ENCODE measurements at regions not wholly inside any gene's neighbourhood (a gene's known extent, or its start where the extent isn't known, plus 50 kb on each side); places are given as distances from the start of the nearest gene placed in this dataset.

- no peak for ATAC-seq (replicated peaks in 1 of 2)
- peaks cover 0 to 3% of the 10 kb centered on the region in 2 donors for H3K9me3 Mint-ChIP-seq
- H3K4me1 Mint-ChIP-seq (ENCODE audit: low read depth): no peaks in the 10 kb centered on the region
Measured at GRCh38 chr1:30506291-30507015, 216.9 kb downstream of the MATN1 start.

DNA sequence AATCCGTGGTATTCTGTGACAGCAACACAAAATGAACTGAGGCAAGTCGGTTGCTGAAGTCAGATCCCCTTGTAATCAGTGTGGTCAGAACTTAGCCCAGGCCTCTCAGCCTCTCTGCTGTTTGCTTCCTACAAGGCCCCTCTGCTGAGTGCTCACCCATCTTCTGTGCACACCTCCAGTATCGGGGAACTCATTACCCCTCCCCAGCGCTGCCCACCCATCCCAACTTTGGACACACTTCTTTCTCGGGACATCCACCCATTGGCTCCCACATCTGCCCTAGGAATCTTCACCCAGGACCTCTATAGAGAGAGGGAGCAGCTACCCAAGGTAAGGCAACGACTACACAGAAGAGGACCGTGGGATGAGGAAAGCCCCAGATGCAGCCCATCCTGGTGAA is 217.5 kb downstream of the MATN1 start:
- H3K27ac Mint-ChIP-seq: no peak overlapping the region

More at GRCh38 chr1:30506291-30507015, 216.9 kb downstream of the MATN1 start:
- Mint-ChIP-seq H3K4me3 (no peak overlapping the region), H3K36me3 (ENCODE audit: insufficient read depth in 2 of 2) (peaks cover 0 to 4% of the 10 kb centered on the region in 2 donors), H3K27me3 (ENCODE audit: low read depth) (peaks cover 19% of the 10 kb centered on the region), H3K27ac (no peak overlapping the region)
- DNase-seq: no peak

GRCh38 chr1:30492451-30492850 is 230.9 kb downstream of the MATN1 start:
- ATAC-seq (replicated peaks in 1 of 2): no peak
- peaks cover 0 to 2% of the 10 kb centered on the region in 2 donors for H3K36me3 Mint-ChIP-seq (ENCODE audit: insufficient read depth in 2 of 2)

More for the DNA sequence above, 217.5 kb downstream of the MATN1 start:
- DNase-seq (no peak), ATAC-seq (replicated peaks in 1 of 2) (no peak)
- peaks cover 19% of the 10 kb centered on the region for H3K27me3 Mint-ChIP-seq (ENCODE audit: low read depth)
- H3K4me3 Mint-ChIP-seq: no peak overlapping the region
- H3K4me1 Mint-ChIP-seq (ENCODE audit: low read depth): no peaks in the 10 kb centered on the region
- peaks cover 1 to 5% of the 10 kb centered on the region in 2 donors for H3K9me3 Mint-ChIP-seq
- H3K36me3 Mint-ChIP-seq (ENCODE audit: insufficient read depth in 2 of 2): peaks cover 0 to 4% of the 10 kb centered on the region in 2 donors

GRCh38 chr1:30491831-30492230 is 231.6 kb downstream of the MATN1 start:
- H3K27me3 Mint-ChIP-seq (ENCODE audit: low read depth): no peaks in the 10 kb centered on the region
- no peak for ATAC-seq (replicated peaks in 1 of 2)
- no peak overlapping the region for H3K27ac Mint-ChIP-seq
- H3K9me3 Mint-ChIP-seq: peaks cover 4 to 7% of the 10 kb centered on the region in 2 donors
- H3K4me3 Mint-ChIP-seq: no peak overlapping the region
- H3K36me3 Mint-ChIP-seq (ENCODE audit: insufficient read depth in 2 of 2): peaks cover 0 to 2% of the 10 kb centered on the region in 2 donors
- H3K4me1 Mint-ChIP-seq (ENCODE audit: low read depth): no peaks in the 10 kb centered on the region
- no peak for DNase-seq

More at GRCh38 chr1:30492451-30492850, 230.9 kb downstream of the MATN1 start:
- no peak for DNase-seq
- no peaks in the 10 kb centered on the region for H3K4me1 Mint-ChIP-seq (ENCODE audit: low read depth)
- H3K27me3 Mint-ChIP-seq (ENCODE audit: low read depth): no peaks in the 10 kb centered on the region
- no peak overlapping the region for H3K4me3 Mint-ChIP-seq
- peaks cover 4 to 7% of the 10 kb centered on the region in 2 donors for H3K9me3 Mint-ChIP-seq
- H3K27ac Mint-ChIP-seq: no peak overlapping the region

- H3K27me3 Mint-ChIP-seq (ENCODE audit: low read depth): no peaks in the 10 kb centered on the region
- peaks cover 3 to 4% of the 10 kb centered on the region in 2 donors for H3K9me3 Mint-ChIP-seq
Measured at GRCh38 chr1:30490554-30491053, 232.8 kb downstream of the MATN1 start.

DNA sequence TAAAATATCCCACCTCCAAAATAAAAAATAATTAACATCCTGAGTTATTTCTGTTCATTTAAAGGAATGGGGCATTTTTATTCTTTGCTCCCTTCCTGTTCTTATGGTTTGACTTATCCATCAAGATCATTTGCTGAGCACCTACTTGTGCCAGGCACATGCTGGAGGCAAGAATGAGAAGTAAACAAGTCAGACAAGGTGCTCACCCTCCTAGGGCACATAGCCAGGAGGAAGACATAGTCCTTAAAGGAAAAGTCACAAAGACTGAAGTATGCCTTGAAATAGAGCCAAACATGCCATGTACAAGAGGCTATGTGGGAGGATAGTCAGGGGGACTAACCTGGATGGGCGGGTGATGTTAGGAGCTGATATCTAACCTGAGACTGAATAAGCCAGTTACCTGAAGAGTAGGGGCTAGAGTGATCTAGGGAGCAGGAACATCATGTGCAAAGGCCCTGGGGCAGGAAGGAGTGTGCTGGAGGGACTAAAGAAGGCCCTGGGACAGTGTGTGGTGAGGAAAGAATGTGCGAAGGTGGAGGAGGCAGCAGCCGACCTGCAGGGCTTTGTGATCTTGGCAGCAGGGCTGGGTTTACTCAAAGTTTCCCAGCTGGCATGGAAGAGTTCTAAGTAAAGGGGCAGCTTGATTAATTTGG is 233.5 kb downstream of the MATN1 start:
- H3K36me3 Mint-ChIP-seq (ENCODE audit: insufficient read depth in 2 of 2): no peaks in the 10 kb centered on the region
- ATAC-seq (replicated peaks in 1 of 2) (no peak), DNase-seq (no peak)
- no peaks in the 10 kb centered on the region for H3K4me1 Mint-ChIP-seq (ENCODE audit: low read depth)
- no peak overlapping the region for H3K27ac Mint-ChIP-seq
- H3K27me3 Mint-ChIP-seq (ENCODE audit: low read depth): no peaks in the 10 kb centered on the region
- no peak overlapping the region for H3K4me3 Mint-ChIP-seq
- H3K9me3 Mint-ChIP-seq: peaks cover 2 to 3% of the 10 kb centered on the region in 2 donors

More at GRCh38 chr1:30490554-30491053, 232.8 kb downstream of the MATN1 start:
- ATAC-seq (replicated peaks in 1 of 2) (no peak), DNase-seq (no peak)
- H3K4me1 Mint-ChIP-seq (ENCODE audit: low read depth): no peaks in the 10 kb centered on the region
- H3K36me3 Mint-ChIP-seq (ENCODE audit: insufficient read depth in 2 of 2): no peaks in the 10 kb centered on the region
- H3K4me3 Mint-ChIP-seq: no peak overlapping the region
- H3K27ac Mint-ChIP-seq: no peak overlapping the region

GRCh38 chr1:30488324-30488913 is 235.0 kb downstream of the MATN1 start:
- Mint-ChIP-seq H3K4me3 (no peak overlapping the region), H3K9me3 (peaks cover 0 to 1% of the 10 kb centered on the region in 2 donors), H3K36me3 (ENCODE audit: insufficient read depth in 2 of 2) (no peaks in the 10 kb centered on the region), H3K27me3 (ENCODE audit: low read depth) (no peaks in the 10 kb centered on the region), H3K4me1 (ENCODE audit: low read depth) (no peaks in the 10 kb centered on the region), H3K27ac (no peak overlapping the region)
- DNase-seq (no peak), ATAC-seq (replicated peaks in 1 of 2) (no peak)

- Mint-ChIP-seq H3K4me1 (ENCODE audit: low read depth) (no peaks in the 10 kb centered on the region), H3K27me3 (ENCODE audit: low read depth) (no peaks in the 10 kb centered on the region), H3K36me3 (ENCODE audit: insufficient read depth in 2 of 2) (peaks cover 0 to 1% of the 10 kb centered on the region in 2 donors), H3K9me3 (peaks cover 0 to 1% of the 10 kb centered on the region in 2 donors), H3K27ac (no peak overlapping the region), H3K4me3 (no peak overlapping the region)
- DNase-seq (no peak), ATAC-seq (replicated peaks in 1 of 2) (no peak)
Measured at GRCh38 chr1:30487042-30487441, 236.3 kb downstream of the MATN1 start.

- DNase-seq: no peak
- H3K27ac Mint-ChIP-seq: no peak overlapping the region
- ATAC-seq (replicated peaks in 1 of 2): no peak
- H3K4me1 Mint-ChIP-seq (ENCODE audit: low read depth): no peaks in the 10 kb centered on the region
- H3K9me3 Mint-ChIP-seq: peaks cover 5 to 8% of the 10 kb centered on the region in 2 donors
- no peak overlapping the region for H3K4me3 Mint-ChIP-seq
- peaks cover 7% of the 10 kb centered on the region in 2 donors for H3K36me3 Mint-ChIP-seq (ENCODE audit: insufficient read depth in 2 of 2)
- no peaks in the 10 kb centered on the region for H3K27me3 Mint-ChIP-seq (ENCODE audit: low read depth)
Measured at GRCh38 chr1:30485072-30485471, 238.3 kb downstream of the MATN1 start.

- Mint-ChIP-seq H3K27ac (no peak overlapping the region), H3K36me3 (ENCODE audit: insufficient read depth in 2 of 2) (peaks cover 7% of the 10 kb centered on the region in 2 donors), H3K4me3 (no peak overlapping the region), H3K4me1 (ENCODE audit: low read depth) (no peaks in the 10 kb centered on the region), H3K9me3 (peaks cover 4 to 9% of the 10 kb centered on the region in 2 donors), H3K27me3 (ENCODE audit: low read depth) (no peaks in the 10 kb centered on the region)
- no peak for ATAC-seq (replicated peaks in 1 of 2)
- DNase-seq: no peak
Measured at GRCh38 chr1:30484668-30485067, 238.7 kb downstream of the MATN1 start.

GRCh38 chr1:30479575-30479974 is 243.8 kb downstream of the MATN1 start:
- Mint-ChIP-seq H3K9me3 (peaks cover 4 to 9% of the 10 kb centered on the region in 2 donors), H3K36me3 (ENCODE audit: insufficient read depth in 2 of 2) (peaks cover 7% of the 10 kb centered on the region in 2 donors), H3K27me3 (ENCODE audit: low read depth) (peaks cover 7% of the 10 kb centered on the region), H3K27ac (no peak overlapping the region), H3K4me1 (ENCODE audit: low read depth) (no peaks in the 10 kb centered on the region), H3K4me3 (no peak overlapping the region)
- no peak for DNase-seq
- no peak for ATAC-seq (replicated peaks in 1 of 2)

GRCh38 chr1:30478799-30479563 is 244.4 kb downstream of the MATN1 start:
- peaks cover 4 to 9% of the 10 kb centered on the region in 2 donors for H3K9me3 Mint-ChIP-seq
- ATAC-seq (replicated peaks in 1 of 2) (no peak), DNase-seq (no peak)
- H3K27me3 Mint-ChIP-seq (ENCODE audit: low read depth): peaks cover 7% of the 10 kb centered on the region
- no peaks in the 10 kb centered on the region for H3K4me1 Mint-ChIP-seq (ENCODE audit: low read depth)
- H3K4me3 Mint-ChIP-seq: no peak overlapping the region
- H3K27ac Mint-ChIP-seq: no peak overlapping the region
- peaks cover 7% of the 10 kb centered on the region in 2 donors for H3K36me3 Mint-ChIP-seq (ENCODE audit: insufficient read depth in 2 of 2)

Measured in activated T-cell treated with anti-CD3 and anti-CD28 coated beads, Interleukin-2, amount 50 U/mL, for 72 hours (primary cell).